ENCODE measurements at regions not wholly inside any gene's neighbourhood (a gene's known extent, or its start where the extent isn't known, plus 50 kb on each side); places are given as distances from the start of the nearest gene placed in this dataset.

DNA sequence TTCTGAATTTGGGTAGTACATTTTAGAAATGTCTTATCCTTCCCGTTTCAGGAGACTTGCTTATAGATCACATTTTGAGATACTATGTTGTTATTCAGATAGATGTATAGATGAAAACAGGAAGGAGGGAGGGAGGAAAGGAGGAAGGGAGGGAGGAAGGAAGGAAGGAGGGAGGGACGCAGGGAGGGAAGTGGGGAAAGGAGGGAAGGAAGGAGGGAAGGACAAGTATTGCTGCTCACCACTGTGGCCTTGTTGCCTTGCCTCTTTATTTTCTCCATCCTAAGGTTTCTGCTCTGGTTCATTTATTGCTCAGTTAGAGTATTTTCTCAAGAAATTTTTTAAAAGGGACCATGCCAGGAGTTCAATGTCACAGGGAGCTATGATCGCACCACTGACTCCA, 134.3 kb downstream of the LTN1 start:
- TF ChIP-seq CTCF (conservative IDR thresholded peaks at IDR 0.05 in 1 of 2, IDR thresholded peaks at IDR 0.05 in 1 of 2; ENCODE audit: extremely low read depth in 1 of 2, insufficient read depth in 1 of 2, low read depth in 1 of 2, low read length in 2 of 2) (no peak), EZH2 (IDR thresholded peaks at IDR 0.05; ENCODE audit: borderline replicate concordance, low read length) (no peak)
